Testis (tissue), 2 donors: ENCODE measurements at regions not wholly inside any gene's neighbourhood (a gene's known extent, or its start where the extent isn't known, plus 50 kb on each side); places are given as distances from the start of the nearest gene placed in this dataset.
"Not testable (repeated sequence)": the region's sequence is repeated elsewhere in the genome, so short reads cannot be mapped to it uniquely, and the experiment has no call there.

Experiments
- DNase-seq: peaks from one replicate; pipeline ENCODE4 v3.0.0-alpha.2; 2019
- H3K27ac ChIP-seq, 2 donors: fragments of 200-600 bp; sonication (generic); one replicate each; pipeline ENCODE4 v1.5.1; 2019
- H3K27me3 ChIP-seq: fragments of 200-600 bp; sonication (generic); one replicate; pipeline ENCODE4 v1.5.1; 2019
- H3K36me3 ChIP-seq: fragments of 200-600 bp; sonication (generic); one replicate; pipeline ENCODE4 v1.5.1; 2017; ENCODE audit warnings: low read depth; ENCODE audit errors: missing control alignments
- H3K4me1 ChIP-seq: fragments of 200-600 bp; sonication (generic); one replicate; pipeline ENCODE4 v1.5.1; 2019
- H3K4me3 ChIP-seq, 2 donors: fragments of 200-600 bp; sonication (generic); one replicate each; pipeline ENCODE4 v1.5.1; 2017 to 2019
- H3K9me3 ChIP-seq: fragments of 200-600 bp; sonication (generic); one replicate; pipeline ENCODE4 v1.5.1; 2017
- CTCF ChIP-seq, 3 experiments: fragments of 450-650 bp in 2 of 3; fragments of 200-600 bp in 1 of 3; sonication (generic) in 1 of 3; IDR thresholded peaks; one replicate each; pipeline ENCODE4 v1.5.1; 2016 to 2019; ENCODE audit warnings: antibody characterized with exemption in 3 of 3, mild to moderate bottlenecking in 2 of 3, moderate library complexity in 1 of 3
- POLR2A ChIP-seq: fragments of 450-650 bp; IDR thresholded peaks from one replicate; pipeline ENCODE4 v1.6.1; 2017; ENCODE audit warnings: antibody characterized with exemption, mild to moderate bottlenecking, moderate library complexity
- WGBS, 2 donors: methylation state at CpG; one replicate each; pipeline ENCODE4 v1.1.5; 2018; 5-methylcytosine and 5-hydroxymethylcytosine counted together
- intact Hi-C: fragments of 100-400 bp; cut with DNase I; formaldehyde crosslinking; loops from one replicate; pipeline ENCODE4 v1.15.1; 2023; ENCODE audit warnings: low total_unique reads

- intact Hi-C loops, result no loop called here
Measured at GRCh38 chr2:72078773-72079172, 68.9 kb downstream of the CYP26B1 start.

GRCh38 chr2:72077702-72078169 lies 69.9 kb downstream of the CYP26B1 start:
- no peak overlapping the region for H3K4me3 ChIP-seq
- H3K4me1 ChIP-seq, result no peaks in the 10 kb centered on the region
- intact Hi-C loops, result no loop called here
- TF ChIP-seq CTCF (IDR thresholded peaks at IDR 0.05) (no peak), POLR2A (no peak)
- no peak overlapping the region for H3K27ac ChIP-seq
- 95 to 100% methylated on average over 1 of the region's 1 CpG for WGBS, 2 donors
- no peaks in the 10 kb centered on the region for H3K27me3 ChIP-seq
- no peaks in the 10 kb centered on the region for H3K9me3 ChIP-seq
- DNase-seq, result no peak
- H3K36me3 ChIP-seq, result no peaks in the 10 kb centered on the region

More at GRCh38 chr2:72078773-72079172, 68.9 kb downstream of the CYP26B1 start:
- no peaks in the 10 kb centered on the region for H3K9me3 ChIP-seq
- H3K27me3 ChIP-seq, result no peaks in the 10 kb centered on the region
- H3K4me1 ChIP-seq, result no peaks in the 10 kb centered on the region
- H3K36me3 ChIP-seq, result no peaks in the 10 kb centered on the region
- H3K4me3 ChIP-seq, result no peak overlapping the region
- TF ChIP-seq POLR2A (no peak), CTCF (IDR thresholded peaks at IDR 0.05) (no peak)
- H3K27ac ChIP-seq, result no peak overlapping the region
- WGBS, 2 donors, result 86 to 87% methylated on average over 5 to 6 of the region's 6 CpGs
- no peak for DNase-seq

- H3K27ac ChIP-seq, H3K9me3 ChIP-seq, H3K4me3 ChIP-seq, H3K36me3 ChIP-seq, H3K4me1 ChIP-seq, H3K27me3 ChIP-seq, intact Hi-C loops, DNase-seq: not testable (repeated sequence)
- 78 to 79% methylated on average over 8 of the region's 8 CpGs for WGBS, 2 donors
Measured at GRCh38 chr2:72073373-72073772, 74.3 kb downstream of the CYP26B1 start.

GRCh38 chr2:72064197-72064596 lies 83.5 kb downstream of the CYP26B1 start:
- H3K36me3 ChIP-seq, H3K27me3 ChIP-seq, H3K9me3 ChIP-seq, DNase-seq, intact Hi-C loops, H3K4me3 ChIP-seq, H3K4me1 ChIP-seq, H3K27ac ChIP-seq: not testable (repeated sequence)
- 88 to 90% methylated on average over 7 of the region's 14 CpGs for WGBS, 2 donors

- H3K9me3 ChIP-seq, result no peaks in the 10 kb centered on the region
- WGBS, 2 donors, result 96% methylated on average over 3 of the region's 3 CpGs
- intact Hi-C loops, result no loop called here
- TF ChIP-seq POLR2A (no peak), CTCF (IDR thresholded peaks at IDR 0.05) (no peak)
- no peak overlapping the region for H3K27ac ChIP-seq
- no peaks in the 10 kb centered on the region for H3K27me3 ChIP-seq
- H3K36me3 ChIP-seq, result no peaks in the 10 kb centered on the region
- no peak for DNase-seq
- H3K4me3 ChIP-seq, result no peak overlapping the region
- no peaks in the 10 kb centered on the region for H3K4me1 ChIP-seq
Measured at GRCh38 chr2:72062336-72062735, 85.3 kb downstream of the CYP26B1 start.

- no peak for DNase-seq
- intact Hi-C loops, result no loop called here
- no peak for TF ChIP-seq POLR2A
- Histone ChIP-seq H3K36me3 (no peaks in the 10 kb centered on the region), H3K27ac (no peak overlapping the region), H3K4me3 (no peak overlapping the region), H3K9me3 (no peaks in the 10 kb centered on the region), H3K4me1 (no peaks in the 10 kb centered on the region), H3K27me3 (no peaks in the 10 kb centered on the region)
- WGBS, 2 donors, result 80 to 98% methylated on average over 1 of the region's 1 CpG
Measured at GRCh38 chr2:72057308-72057707, 90.4 kb downstream of the CYP26B1 start.
